ENCODE measurements at regions not wholly inside any gene's neighbourhood (a gene's known extent, or its start where the extent isn't known, plus 50 kb on each side); places are given as distances from the start of the nearest gene placed in this dataset.
A peak's percentile ranks its signal among the peaks of the same experiment; 100 is the strongest.

DNA sequence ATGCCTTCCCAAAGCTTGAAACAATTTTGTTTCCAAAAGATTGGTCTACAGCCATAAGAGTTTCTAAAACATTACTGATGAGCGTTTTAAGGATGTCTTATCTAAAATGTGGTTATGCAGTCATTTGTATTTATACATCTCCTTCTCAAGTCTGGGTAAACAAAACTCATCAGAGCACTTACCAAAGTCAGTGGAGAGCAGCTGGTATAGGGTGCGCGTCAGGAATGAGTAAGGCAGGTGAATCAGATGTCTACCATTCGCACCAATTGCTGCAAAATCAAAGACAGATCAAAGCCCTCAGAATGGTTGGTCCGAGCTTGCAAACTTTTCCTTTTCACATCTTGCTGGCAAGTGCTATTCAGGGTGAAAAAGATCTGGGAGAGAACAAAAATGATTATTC lies 65.6 kb upstream of the FAM171A1 start:
- in situ Hi-C loops (cut with MboI; ENCODE audit: low pct_ligation_motif_present in 1 of 4, low pct_unique_long_range_greater_than_20kb in 1 of 4, low sequenced_read_pairs in 3 of 4), result loop anchor here (10.0 to 25.0 kb wide), 4 partner anchors 276 to 388 kb away; partner anchors contain the start of gene ITGA8 (in 1 of the 4)
- no peak for TF ChIP-seq POLR2A (IDR thresholded peaks at IDR 0.05)
- TF ChIP-seq POLR2AphosphoS5 (IDR thresholded peaks at IDR 0.05), result no peak
- TF ChIP-seq EP300 (IDR thresholded peaks at IDR 0.05; ENCODE audit: low read depth), result no peak
- TF ChIP-seq, protein P1, sequence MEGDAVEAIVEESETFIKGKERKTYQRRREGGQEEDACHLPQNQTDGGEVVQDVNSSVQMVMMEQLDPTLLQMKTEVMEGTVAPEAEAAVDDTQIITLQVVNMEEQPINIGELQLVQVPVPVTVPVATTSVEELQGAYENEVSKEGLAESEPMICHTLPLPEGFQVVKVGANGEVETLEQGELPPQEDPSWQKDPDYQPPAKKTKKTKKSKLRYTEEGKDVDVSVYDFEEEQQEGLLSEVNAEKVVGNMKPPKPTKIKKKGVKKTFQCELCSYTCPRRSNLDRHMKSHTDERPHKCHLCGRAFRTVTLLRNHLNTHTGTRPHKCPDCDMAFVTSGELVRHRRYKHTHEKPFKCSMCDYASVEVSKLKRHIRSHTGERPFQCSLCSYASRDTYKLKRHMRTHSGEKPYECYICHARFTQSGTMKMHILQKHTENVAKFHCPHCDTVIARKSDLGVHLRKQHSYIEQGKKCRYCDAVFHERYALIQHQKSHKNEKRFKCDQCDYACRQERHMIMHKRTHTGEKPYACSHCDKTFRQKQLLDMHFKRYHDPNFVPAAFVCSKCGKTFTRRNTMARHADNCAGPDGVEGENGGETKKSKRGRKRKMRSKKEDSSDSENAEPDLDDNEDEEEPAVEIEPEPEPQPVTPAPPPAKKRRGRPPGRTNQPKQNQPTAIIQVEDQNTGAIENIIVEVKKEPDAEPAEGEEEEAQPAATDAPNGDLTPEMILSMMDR (IDR thresholded peaks at IDR 0.05), result no peak
- H3K9me3 ChIP-seq, result no peaks in the 10 kb centered on the region
- no peak for DNase-seq
- no peak overlapping the region for H3K4me3 ChIP-seq
- WGBS, 2 donors (ENCODE audit: low coverage in 1 of 2), result 67 to 79% methylated on average over 3 to 5 of the region's 5 CpGs
- peaks cover 0 to 9% (median 0%) of the 10 kb centered on the region in 4 donors for H3K4me1 ChIP-seq
- no peaks in the 10 kb centered on the region for H3K27me3 ChIP-seq
- no peaks in the 10 kb centered on the region for H3K36me3 ChIP-seq
- intact Hi-C loops (cut with DNase I; ENCODE audit: low total_unique reads), result no loop called here
- no peak overlapping the region for H3K27ac ChIP-seq

DNA sequence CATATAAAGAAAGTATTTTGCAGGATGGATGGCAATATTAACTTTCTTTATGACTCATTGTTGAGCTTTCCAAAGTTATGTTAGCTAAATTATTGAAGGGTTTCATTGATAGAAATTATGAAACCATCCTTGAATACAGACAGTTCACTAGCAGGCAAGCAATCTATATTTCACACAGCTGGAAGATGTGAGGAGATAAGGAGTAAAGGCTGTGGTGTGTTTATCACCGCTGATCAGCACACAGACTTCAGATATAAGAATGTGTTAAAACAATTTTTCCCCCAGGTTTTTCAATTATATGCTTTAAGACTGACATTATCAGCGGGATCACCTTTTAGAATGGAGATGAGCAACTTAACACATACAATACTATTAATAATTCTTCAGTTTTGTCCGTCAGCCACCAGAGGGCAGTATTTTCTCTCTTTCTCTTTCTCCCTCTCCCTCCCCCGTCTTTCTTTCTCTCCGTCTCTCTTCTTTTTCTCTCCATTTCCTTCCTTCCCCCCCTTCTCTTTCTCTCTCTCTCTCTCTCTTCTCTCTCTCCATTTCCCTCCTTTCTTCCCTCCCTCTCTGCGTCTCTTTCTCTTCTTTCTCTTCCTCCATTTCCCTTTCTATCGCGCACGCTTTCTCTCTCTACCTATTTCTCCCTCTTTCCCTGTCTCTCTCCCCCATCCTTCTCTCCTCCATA lies 62.9 kb upstream of the FAM171A1 start:
- Histone ChIP-seq H3K36me3 (no peaks in the 10 kb centered on the region), H3K9me3 (no peaks in the 10 kb centered on the region), H3K4me1 (no peaks in the 10 kb centered on the region), H3K27ac (no peak overlapping the region), H3K27me3 (no peaks in the 10 kb centered on the region), H3K4me3 (peak overlapping the region in 2 of 4 donors; percentile 15 to 43)
- no peak for DNase-seq
- in situ Hi-C loops (cut with MboI; ENCODE audit: low pct_ligation_motif_present in 1 of 4, low pct_unique_long_range_greater_than_20kb in 1 of 4, low sequenced_read_pairs in 3 of 4), result loop anchor here (10.0 to 25.0 kb wide), 4 partner anchors 278 to 391 kb away; partner anchors contain the start of gene ITGA8 (in 1 of the 4)
- 12 to 29% methylated on average over 9 of the region's 9 CpGs for WGBS, 2 donors (ENCODE audit: low coverage in 1 of 2)
- TF ChIP-seq, protein P1 (IDR thresholded peaks at IDR 0.05), result peak; percentile 71 to 79 (median 74)
- no peak for TF ChIP-seq POLR2A (IDR thresholded peaks at IDR 0.05)
- no peak for TF ChIP-seq EP300 (IDR thresholded peaks at IDR 0.05; ENCODE audit: low read depth)
- no peak for TF ChIP-seq POLR2AphosphoS5 (IDR thresholded peaks at IDR 0.05)
- intact Hi-C loops (cut with DNase I; ENCODE audit: low total_unique reads), result no loop called here

DNA sequence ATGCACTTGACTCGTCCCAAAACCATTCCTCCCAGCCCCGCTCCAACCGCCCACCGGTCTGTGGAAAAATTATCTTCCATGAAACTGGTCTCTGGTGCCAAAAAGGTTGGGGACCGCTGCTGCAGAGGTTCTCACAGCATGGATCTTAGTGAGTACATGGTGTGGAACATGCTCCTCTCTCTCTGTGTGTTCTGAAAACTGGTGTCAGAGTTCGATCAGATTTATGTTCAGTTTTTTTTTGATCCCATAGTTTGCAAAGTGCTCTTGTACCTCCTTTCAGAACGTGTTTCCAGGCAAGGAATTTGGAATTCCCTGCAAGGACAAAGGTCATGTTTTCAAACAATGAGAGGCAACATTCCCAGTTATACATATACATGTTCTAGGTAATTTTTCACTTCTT lies 61.2 kb upstream of the FAM171A1 start:
- Histone ChIP-seq H3K36me3 (no peaks in the 10 kb centered on the region), H3K27ac (no peak overlapping the region), H3K4me1 (no peaks in the 10 kb centered on the region), H3K9me3 (no peaks in the 10 kb centered on the region), H3K4me3 (no peak overlapping the region), H3K27me3 (no peaks in the 10 kb centered on the region)
- no peak for DNase-seq
- in situ Hi-C loops (cut with MboI; ENCODE audit: low pct_ligation_motif_present in 1 of 4, low pct_unique_long_range_greater_than_20kb in 1 of 4, low sequenced_read_pairs in 3 of 4) (loop anchor here (10.0 to 25.0 kb wide), 4 partner anchors 280 to 393 kb away; partner anchors contain the start of gene ITGA8 (in 1 of the 4)), intact Hi-C loops (cut with DNase I; ENCODE audit: low total_unique reads) (no loop called here)
- TF ChIP-seq, protein P1 (IDR thresholded peaks at IDR 0.05), result no peak
- TF ChIP-seq POLR2AphosphoS5 (IDR thresholded peaks at IDR 0.05) (no peak), POLR2A (IDR thresholded peaks at IDR 0.05) (no peak), EP300 (IDR thresholded peaks at IDR 0.05; ENCODE audit: low read depth) (no peak)
- 54 to 66% methylated on average over 2 to 7 of the region's 7 CpGs for WGBS, 2 donors (ENCODE audit: low coverage in 1 of 2)

DNA sequence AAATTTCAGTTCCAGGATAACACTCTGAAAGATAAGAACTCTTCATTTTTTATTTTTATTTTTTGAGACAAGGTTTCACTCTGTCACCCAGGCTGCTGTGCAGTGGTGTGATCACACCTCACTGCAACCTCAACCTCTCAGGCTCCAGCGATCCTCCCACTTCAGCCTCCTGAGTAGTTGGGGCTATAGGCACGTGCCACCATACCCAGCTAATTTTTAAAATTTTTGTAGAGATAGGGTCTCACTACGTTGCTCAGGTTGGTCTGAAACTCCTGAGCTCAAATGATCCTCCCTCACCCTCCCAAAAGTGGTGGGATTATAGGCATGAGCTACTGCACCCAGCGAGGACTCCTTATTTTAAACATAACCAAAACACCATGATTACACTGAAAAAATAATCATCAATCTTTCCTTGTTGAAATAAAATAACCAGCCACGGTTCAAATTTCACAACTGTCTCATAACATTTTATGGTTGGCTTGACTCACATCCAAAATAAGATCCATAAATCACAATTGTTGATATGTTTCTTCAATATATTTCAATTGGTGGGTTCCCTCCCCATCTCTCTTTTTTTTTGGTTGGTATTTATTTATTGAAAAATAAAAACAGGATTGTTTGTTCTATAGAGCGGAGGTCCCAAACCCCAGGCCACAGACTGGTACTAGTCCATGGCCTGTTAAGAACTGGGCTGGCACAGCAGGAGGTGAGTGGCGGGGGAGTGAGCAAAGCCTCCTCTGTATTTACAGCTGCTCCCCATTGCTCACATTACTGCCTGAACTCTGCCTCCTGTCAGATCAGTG lies 60.1 kb upstream of the FAM171A1 start:
- Histone ChIP-seq H3K9me3 (no peaks in the 10 kb centered on the region), H3K27me3 (no peaks in the 10 kb centered on the region), H3K36me3 (no peaks in the 10 kb centered on the region), H3K4me1 (no peaks in the 10 kb centered on the region), H3K27ac (no peak overlapping the region), H3K4me3 (no peak overlapping the region)
- intact Hi-C loops (cut with DNase I; ENCODE audit: low total_unique reads) (no loop called here), in situ Hi-C loops (cut with MboI; ENCODE audit: low pct_ligation_motif_present in 1 of 4, low pct_unique_long_range_greater_than_20kb in 1 of 4, low sequenced_read_pairs in 3 of 4) (loop anchor here (10.0 to 25.0 kb wide), 4 partner anchors 281 to 394 kb away; partner anchors contain the start of gene ITGA8 (in 1 of the 4))
- TF ChIP-seq POLR2A (IDR thresholded peaks at IDR 0.05) (no peak), EP300 (IDR thresholded peaks at IDR 0.05; ENCODE audit: low read depth) (no peak), POLR2AphosphoS5 (IDR thresholded peaks at IDR 0.05) (no peak)
- TF ChIP-seq, protein P1 (IDR thresholded peaks at IDR 0.05), result no peak
- WGBS, 2 donors (ENCODE audit: low coverage in 1 of 2), result 42 to 56% methylated on average over 6 to 7 of the region's 7 CpGs
- no peak for DNase-seq
